ENCODE measurements at regions not wholly inside any gene's neighbourhood (a gene's known extent, or its start where the extent isn't known, plus 50 kb on each side); places are given as distances from the start of the nearest gene placed in this dataset.
"Not testable (repeated sequence)": the region's sequence is repeated elsewhere in the genome, so short reads cannot be mapped to it uniquely, and the experiment has no call there.

DNA sequence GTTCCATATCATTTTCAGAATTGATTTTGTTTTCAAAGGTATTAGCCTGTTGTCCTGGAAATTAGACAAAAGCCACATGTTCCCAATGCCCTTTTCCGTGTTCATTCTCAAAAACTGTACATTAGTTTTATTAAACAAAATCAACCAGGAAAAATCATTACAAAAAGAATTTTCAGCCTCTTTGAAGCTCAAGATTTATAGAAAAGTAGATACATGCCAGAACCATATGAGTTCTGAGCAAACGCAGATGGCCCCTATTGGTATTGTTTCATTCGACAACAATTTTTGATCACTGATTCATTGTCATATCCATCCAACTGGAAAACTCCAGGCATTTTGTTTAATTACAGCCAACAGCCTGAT is 148.5 kb upstream of the GRAMD2B start:
- DNase-seq (no peak), ATAC-seq (ENCODE audit: poor library complexity) (no peak)
- intact Hi-C loops (cut with DNase I) = no loop called here

- ATAC-seq (ENCODE audit: poor library complexity) (no peak), DNase-seq (no peak)
- intact Hi-C loops (cut with DNase I) = no loop called here
These were observed 145.4 kb upstream of the GRAMD2B start for GRCh38 chr5:126277762-126278161.

- intact Hi-C loops (cut with DNase I) = no loop called here
- peak; percentile 43 for DNase-seq
- peak; percentile 92 for ATAC-seq (ENCODE audit: poor library complexity)
These were observed 142.9 kb upstream of the GRAMD2B start for GRCh38 chr5:126280343-126280742.

DNA sequence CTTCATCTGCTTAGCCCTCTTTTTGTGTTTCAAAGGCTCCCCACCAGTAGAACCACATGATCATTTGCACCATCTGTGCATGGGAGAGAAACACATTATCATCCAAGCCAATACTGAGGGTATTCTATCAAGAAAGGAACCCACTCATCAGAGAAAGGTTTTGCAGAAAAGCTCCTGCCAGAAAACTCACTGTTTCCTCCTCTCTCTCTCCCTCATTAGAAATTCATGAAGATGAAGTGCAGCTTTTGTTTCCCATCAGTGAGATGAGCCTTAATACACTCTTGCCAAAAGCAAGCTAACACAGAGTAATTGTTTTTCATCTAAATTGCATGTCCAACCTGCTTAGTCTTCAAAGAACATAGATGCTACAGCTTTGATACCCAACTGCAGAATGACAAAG is 142.4 kb upstream of the GRAMD2B start:
- no peak for ATAC-seq (ENCODE audit: poor library complexity)
- DNase-seq = no peak
- intact Hi-C loops (cut with DNase I) = no loop called here

DNA sequence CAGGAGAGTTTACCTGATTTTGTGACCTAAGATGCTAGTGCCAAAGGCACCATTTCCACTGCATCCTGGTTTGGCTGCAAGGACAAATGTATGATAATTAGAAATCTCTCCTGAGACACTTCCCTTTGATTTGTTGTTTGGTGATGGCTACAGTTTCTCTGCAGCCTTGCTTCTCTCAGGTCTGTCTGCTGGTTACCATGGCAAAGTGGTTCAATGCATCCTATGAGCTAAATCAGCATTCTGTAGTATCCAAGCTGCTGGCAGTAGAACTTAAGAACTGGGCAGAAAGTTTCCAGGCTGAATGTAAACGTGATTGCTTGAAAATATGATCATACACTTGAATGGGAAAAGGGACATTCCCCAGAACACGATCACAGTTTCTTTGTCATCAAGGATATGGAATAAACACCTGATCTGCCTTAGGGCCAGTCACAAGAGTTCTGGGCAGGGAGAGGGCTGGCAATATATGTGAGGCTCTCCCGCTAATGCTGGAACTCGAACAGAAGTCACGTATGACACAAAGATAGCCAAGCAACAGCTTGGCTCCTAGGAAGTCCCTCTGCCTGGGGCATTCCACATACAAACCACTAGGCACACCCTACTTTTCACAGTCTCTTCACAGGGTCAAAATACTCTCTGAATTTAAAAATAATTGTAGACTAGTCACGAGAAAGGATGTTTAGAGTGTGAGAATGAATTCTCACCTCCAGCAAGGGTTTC is 138.1 kb upstream of the GRAMD2B start:
- intact Hi-C loops (cut with DNase I) = no loop called here
- ATAC-seq (ENCODE audit: poor library complexity) = peak; percentile 33
- no peak for DNase-seq

GRCh38 chr5:126296121-126296520 is 127.1 kb upstream of the GRAMD2B start:
- intact Hi-C loops (cut with DNase I); ATAC-seq (ENCODE audit: poor library complexity); DNase-seq: not testable (repeated sequence)

GRCh38 chr5:126300293-126300692 is 122.9 kb upstream of the GRAMD2B start:
- DNase-seq (no peak), ATAC-seq (ENCODE audit: poor library complexity) (no peak)
- intact Hi-C loops (cut with DNase I) = no loop called here

DNA sequence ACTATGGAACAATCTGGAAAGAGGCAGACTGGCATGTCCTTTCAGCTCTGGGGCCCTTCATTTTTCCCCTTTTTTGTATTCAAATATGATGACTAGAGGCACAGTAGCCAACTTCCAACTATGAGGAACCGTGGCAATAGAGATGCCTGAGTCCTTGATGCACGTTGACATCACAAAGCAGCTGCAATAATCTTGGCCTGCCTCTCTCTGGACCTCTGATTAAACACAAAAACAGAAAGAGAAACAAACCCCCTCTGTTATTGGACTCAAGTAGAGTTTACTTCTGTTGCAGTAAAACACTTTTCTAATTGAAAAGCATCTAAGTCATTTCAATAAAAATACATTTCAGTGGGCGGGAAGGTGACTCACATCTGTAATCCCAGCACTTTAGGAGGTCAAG is 122.2 kb upstream of the GRAMD2B start:
- no peak for ATAC-seq (ENCODE audit: poor library complexity)
- intact Hi-C loops (cut with DNase I) = no loop called here
- no peak for DNase-seq

- ATAC-seq (ENCODE audit: poor library complexity) (no peak), DNase-seq (no peak)
- intact Hi-C loops (cut with DNase I) = no loop called here
These were observed 113.3 kb upstream of the GRAMD2B start for GRCh38 chr5:126309860-126310259.

DNA sequence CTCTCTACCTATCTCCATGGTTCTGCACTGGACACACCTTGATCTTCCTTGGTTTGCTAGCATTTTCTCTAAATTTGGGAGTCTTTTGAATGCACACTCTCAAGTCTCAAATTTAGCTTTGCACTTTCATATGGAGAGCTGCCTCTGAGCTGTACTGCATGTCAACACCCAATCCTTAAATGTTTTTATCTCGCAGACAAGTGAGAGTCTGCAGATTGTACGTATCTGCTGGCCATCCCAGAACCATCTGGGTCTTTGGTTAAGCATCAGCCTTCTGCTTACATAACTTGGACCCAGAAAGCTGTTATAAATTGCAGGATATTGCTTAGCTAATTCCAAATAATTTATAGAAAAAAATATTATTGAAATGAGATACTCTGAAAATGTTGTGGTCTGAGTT is 111.4 kb upstream of the GRAMD2B start:
- intact Hi-C loops (cut with DNase I) = no loop called here
- DNase-seq = no peak
- ATAC-seq (ENCODE audit: poor library complexity) = no peak

DNA sequence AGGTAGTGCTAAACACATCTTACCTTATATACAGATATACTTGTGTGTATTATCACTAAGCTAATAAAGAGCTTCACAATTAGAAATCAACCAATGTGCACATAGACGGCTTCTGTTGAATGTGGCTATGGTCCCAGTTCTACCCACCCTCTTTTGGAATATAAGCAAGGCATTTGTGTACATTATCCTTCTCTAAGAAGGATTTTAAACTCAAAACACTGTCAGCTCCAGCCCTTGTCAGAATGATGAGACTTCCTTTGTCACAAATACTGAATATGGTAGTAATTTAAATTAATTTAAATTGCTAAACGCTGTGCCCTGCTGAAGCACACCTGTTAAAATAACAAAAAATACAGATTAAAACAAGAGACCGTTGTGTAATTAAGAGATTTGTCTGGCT is 107.9 kb upstream of the GRAMD2B start:
- no peak for ATAC-seq (ENCODE audit: poor library complexity)
- no peak for DNase-seq
- intact Hi-C loops (cut with DNase I) = no loop called here

DNA sequence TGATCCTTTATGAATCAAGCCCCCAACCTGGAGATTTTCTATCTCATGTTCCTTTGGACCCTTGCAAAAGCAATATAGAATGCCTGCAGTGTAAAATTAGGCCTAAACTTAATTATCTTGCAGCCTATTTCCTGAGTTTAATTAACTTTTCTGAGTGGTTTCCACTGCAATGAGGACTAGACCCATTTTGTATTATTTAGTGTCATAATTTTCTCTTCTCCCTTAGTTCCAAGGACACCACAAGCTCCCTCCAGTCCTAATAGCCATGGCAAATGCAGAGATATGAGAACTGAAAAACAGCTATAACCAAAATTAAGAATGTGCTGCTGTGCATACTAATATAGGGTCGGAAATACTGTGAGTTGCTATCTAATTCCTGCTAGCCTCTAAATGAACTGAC is 90.9 kb upstream of the GRAMD2B start:
- DNase-seq (no peak), ATAC-seq (ENCODE audit: poor library complexity) (no peak)
- intact Hi-C loops (cut with DNase I) = no loop called here

DNA sequence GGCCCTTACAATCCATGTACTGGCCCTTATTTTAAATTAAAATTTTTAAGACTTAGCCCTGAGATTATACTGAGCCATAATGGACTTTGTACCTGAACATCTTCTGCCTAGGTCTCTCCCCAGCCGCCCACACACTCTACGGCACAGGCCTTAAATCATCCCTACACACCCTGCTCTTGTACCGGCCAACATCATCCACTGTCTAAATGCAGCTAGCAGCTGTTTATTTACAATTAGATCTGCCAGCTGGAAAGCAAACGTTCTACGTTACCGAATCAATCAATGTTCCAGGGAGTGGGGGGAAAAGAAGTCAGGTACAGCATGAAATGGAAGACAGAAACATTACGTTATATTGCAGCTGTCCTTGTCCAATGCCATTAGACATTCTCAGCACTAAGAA is 88.4 kb upstream of the GRAMD2B start:
- DNase-seq (no peak), ATAC-seq (ENCODE audit: poor library complexity) (no peak)
- intact Hi-C loops (cut with DNase I) = no loop called here

- no peak for ATAC-seq (ENCODE audit: poor library complexity)
- intact Hi-C loops (cut with DNase I) = no loop called here
- DNase-seq = no peak
These were observed 87.3 kb upstream of the GRAMD2B start for GRCh38 chr5:126335886-126336285.

GRCh38 chr5:126338635-126339034 is 84.6 kb upstream of the GRAMD2B start:
- ATAC-seq (ENCODE audit: poor library complexity) (peak; percentile 15), DNase-seq (no peak)
- intact Hi-C loops (cut with DNase I) = no loop called here

DNA sequence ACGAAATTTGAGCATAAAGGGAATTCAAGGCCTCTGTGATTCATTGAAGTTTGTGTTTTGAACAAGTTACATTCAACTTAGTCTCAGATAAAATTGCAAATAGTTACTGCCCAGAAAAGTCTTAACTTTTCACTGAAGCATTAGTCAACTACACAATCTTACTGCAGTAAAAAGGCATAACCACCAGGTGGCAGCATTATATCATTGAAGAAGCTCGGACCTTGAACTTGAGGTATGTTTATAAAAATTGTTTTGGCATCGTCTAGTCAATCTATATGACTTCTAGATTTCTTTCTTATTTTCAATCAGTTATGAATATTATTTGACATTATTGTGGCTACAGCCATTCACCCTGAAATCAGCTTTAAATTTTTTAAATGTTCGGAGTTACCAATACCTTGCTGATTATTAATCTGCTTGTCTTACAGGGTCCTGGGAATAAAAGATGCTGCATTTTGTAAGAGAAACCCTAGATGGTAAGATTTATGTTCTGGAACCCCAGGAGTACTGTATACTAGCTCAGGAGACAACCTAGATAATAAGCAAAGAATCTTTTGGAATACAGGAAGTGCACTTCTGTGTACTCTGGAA is 83.9 kb upstream of the GRAMD2B start:
- DNase-seq (no peak), ATAC-seq (ENCODE audit: poor library complexity) (peak; percentile 64)
- intact Hi-C loops (cut with DNase I) = no loop called here

- ATAC-seq (ENCODE audit: poor library complexity) (no peak), DNase-seq (no peak)
- intact Hi-C loops (cut with DNase I) = no loop called here
These were observed 81.1 kb upstream of the GRAMD2B start for GRCh38 chr5:126341906-126342630.

- ATAC-seq (ENCODE audit: poor library complexity) (no peak), DNase-seq (no peak)
- intact Hi-C loops (cut with DNase I) = no loop called here
These were observed 74.2 kb upstream of the GRAMD2B start for GRCh38 chr5:126348855-126349635.

DNA sequence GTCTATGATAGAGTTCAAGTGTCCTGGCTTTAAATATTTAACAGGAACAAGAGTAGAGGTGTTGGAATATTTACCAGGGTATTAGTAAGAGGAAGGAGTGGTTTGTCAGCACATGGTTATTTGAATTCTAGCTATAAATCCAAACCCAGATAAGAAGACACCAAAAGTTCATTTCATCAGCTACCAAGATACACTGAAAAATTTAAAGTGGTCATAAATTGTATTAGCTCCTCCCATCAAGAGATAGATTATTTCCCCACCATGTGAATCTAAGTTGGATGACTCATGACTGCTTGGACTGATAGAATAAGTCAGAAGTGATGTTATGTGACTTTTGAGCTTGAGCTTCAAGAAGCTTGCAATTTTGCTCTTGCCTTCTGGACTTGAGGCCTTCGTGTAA is 72.1 kb upstream of the GRAMD2B start:
- ATAC-seq (ENCODE audit: poor library complexity) (no peak), DNase-seq (no peak)
- intact Hi-C loops (cut with DNase I) = loop anchor here (5.0 kb wide), 1 partner anchor 241 kb away; no protein-coding TSS in a partner anchor
